ENCODE measurements at regions not wholly inside any gene's neighbourhood (a gene's known extent, or its start where the extent isn't known, plus 50 kb on each side); places are given as distances from the start of the nearest gene placed in this dataset.
A peak's percentile ranks its signal among the peaks of the same experiment; 100 is the strongest.

GRCh38 chr13:84961023-84961422 lies 838.2 kb downstream of the SLITRK6 start:
- no peak for DNase-seq (ENCODE audit: low read depth)

GRCh38 chr13:84959818-84960217 lies 839.4 kb downstream of the SLITRK6 start:
- DNase-seq (ENCODE audit: low read depth): no peak

GRCh38 chr13:84954636-84955035 lies 844.6 kb downstream of the SLITRK6 start:
- no peak for DNase-seq (ENCODE audit: low read depth)

GRCh38 chr13:84951128-84951527 lies 848.1 kb downstream of the SLITRK6 start:
- DNase-seq (ENCODE audit: low read depth): peak; percentile 14

- DNase-seq (ENCODE audit: low read depth): peak; percentile 42
Observed at GRCh38 chr13:84946192-84946591, 853.0 kb downstream of the SLITRK6 start.

- DNase-seq (ENCODE audit: low read depth): no peak
Observed at GRCh38 chr13:84940798-84941197, 858.4 kb downstream of the SLITRK6 start.

GRCh38 chr13:84940167-84940566 lies 859.1 kb downstream of the SLITRK6 start:
- DNase-seq (ENCODE audit: low read depth): no peak

- peak; percentile 12 for DNase-seq (ENCODE audit: low read depth)
Observed at GRCh38 chr13:84934911-84935310, 864.3 kb downstream of the SLITRK6 start.

GRCh38 chr13:84933797-84934196 lies 865.4 kb downstream of the SLITRK6 start:
- DNase-seq (ENCODE audit: low read depth): no peak

- DNase-seq (ENCODE audit: low read depth): no peak
Observed at GRCh38 chr13:84931264-84931663, 868.0 kb downstream of the SLITRK6 start.

GRCh38 chr13:84927442-84928169 lies 871.6 kb downstream of the SLITRK6 start:
- no peak for DNase-seq (ENCODE audit: low read depth)

- DNase-seq (ENCODE audit: low read depth): peak; percentile 83
Observed at GRCh38 chr13:84925443-84925842, 873.8 kb downstream of the SLITRK6 start.

- no peak for DNase-seq (ENCODE audit: low read depth)
Observed at GRCh38 chr13:84923831-84924230, 875.4 kb downstream of the SLITRK6 start.

GRCh38 chr13:84917252-84917878 lies 881.9 kb downstream of the SLITRK6 start:
- DNase-seq (ENCODE audit: low read depth): peak; percentile 55

- no peak for DNase-seq (ENCODE audit: low read depth)
Observed at GRCh38 chr13:84912720-84913119, 886.5 kb downstream of the SLITRK6 start.

- no peak for DNase-seq (ENCODE audit: low read depth)
Observed at GRCh38 chr13:84910423-84910822, 888.8 kb downstream of the SLITRK6 start.

- DNase-seq (ENCODE audit: low read depth): no peak
Observed at GRCh38 chr13:84903391-84903790, 895.8 kb downstream of the SLITRK6 start.

- DNase-seq (ENCODE audit: low read depth): no peak
Observed at GRCh38 chr13:84902243-84902642, 897.0 kb downstream of the SLITRK6 start.

- DNase-seq (ENCODE audit: low read depth): peak; percentile 68
Observed at GRCh38 chr13:84896128-84896527, 903.1 kb downstream of the SLITRK6 start.

- DNase-seq (ENCODE audit: low read depth): no peak
Observed at GRCh38 chr13:84894749-84895148, 904.5 kb downstream of the SLITRK6 start.

- DNase-seq (ENCODE audit: low read depth): no peak
Observed at GRCh38 chr13:84885868-84886267, 913.4 kb downstream of the SLITRK6 start.

- no peak for DNase-seq (ENCODE audit: low read depth)
Observed at GRCh38 chr13:84873951-84874350, 925.3 kb downstream of the SLITRK6 start.

GRCh38 chr13:84870190-84870589 lies 929.0 kb downstream of the SLITRK6 start:
- peak; percentile 28 for DNase-seq (ENCODE audit: low read depth)

- no peak for DNase-seq (ENCODE audit: low read depth)
Observed at GRCh38 chr13:84867246-84867645, 932.0 kb downstream of the SLITRK6 start.
